GM19397 (cell line): ENCODE measurements at regions not wholly inside any gene's neighbourhood (a gene's known extent, or its start where the extent isn't known, plus 50 kb on each side); places are given as distances from the start of the nearest gene placed in this dataset.

Experiments
- ATAC-seq: cut with Tn5 transposase; IDR thresholded peaks from one replicate; pipeline ENCODE4 v1.9.1; 2021; ENCODE audit warnings: mild to moderate bottlenecking, moderate library complexity; ENCODE audit not compliant: unreplicated experiment

DNA sequence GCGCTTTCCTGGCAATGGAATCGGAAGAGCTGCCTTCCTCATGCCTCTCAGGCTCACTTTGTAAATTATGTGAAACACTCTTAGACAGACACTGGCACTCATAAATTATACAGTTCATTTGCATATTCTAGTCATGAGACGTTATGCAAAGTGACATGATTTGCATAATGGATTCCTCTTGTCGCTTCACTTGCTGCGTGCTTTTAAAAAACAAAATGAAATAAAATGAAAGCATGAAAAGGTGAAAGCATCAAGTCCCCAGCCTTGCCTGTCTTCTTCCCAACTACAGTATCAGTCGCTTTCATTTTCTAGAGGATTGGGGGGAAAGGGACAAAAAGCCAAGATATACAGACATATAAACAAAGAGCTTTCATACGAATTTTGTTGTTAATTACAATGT lies 252.8 kb upstream of the PMFBP1 start:
- no peak for ATAC-seq

DNA sequence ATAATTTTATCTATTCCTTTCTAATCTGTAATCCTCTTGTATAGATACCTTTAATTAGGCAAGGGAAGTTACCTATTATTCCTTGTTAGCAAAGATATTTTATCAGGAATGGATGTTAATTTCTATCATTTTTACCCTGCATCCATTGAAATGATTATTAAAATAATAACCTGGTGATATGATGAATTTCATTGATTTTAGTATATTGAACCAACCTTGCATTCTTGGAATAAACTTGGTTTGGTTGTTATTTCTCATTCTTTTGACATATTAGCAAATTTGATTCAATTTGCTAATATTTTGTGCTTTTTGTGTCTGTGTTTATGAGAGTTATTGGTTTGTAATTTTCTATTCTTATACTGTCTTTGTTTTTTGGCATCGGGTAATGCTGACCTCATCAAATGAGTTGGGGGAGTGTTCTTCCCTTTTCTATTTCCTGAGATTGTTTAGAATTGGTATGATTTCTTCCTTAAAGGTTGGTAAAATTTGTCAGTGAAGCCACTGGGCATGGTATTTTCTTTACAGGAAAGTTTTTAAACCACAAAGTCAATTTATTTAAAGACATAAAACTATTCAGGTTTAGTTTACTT lies 250.4 kb upstream of the PMFBP1 start:
- no peak for ATAC-seq

DNA sequence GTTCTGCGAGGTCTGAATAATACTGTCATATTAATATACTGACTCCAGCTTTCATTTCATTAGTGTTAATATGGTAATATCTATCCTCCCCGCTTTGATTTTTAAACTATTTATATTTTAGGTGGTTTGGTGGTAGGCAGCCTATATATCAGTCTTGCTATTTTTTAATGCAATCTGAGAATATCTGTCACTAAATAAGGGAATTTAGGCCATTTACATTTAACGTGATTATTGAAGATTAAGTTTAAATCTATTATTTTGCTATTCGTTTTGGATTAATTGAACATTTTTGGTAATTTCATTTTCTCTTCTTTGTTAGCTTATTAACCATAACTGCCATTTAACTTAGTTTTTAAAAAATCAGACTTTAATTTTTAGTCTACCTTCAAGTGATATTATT lies 247.7 kb upstream of the PMFBP1 start:
- no peak for ATAC-seq

DNA sequence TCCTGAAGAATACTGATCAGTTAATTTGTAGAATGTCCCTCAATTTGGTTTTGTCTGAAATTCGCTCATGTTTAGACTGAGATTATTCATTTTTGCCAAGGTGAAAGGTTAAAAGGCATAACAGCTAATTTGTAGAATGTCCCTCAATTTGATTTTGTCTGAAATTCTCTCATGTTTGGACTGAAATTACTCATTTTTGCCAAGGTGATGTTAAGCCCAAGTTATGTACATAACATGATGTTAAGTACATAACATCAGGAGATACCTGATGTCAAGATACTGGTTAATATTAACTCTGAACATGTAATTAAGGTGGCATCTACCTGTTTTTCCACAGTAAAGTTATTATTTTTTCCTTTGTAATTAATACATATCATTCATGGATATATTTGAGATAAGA lies 243.4 kb upstream of the PMFBP1 start:
- no peak for ATAC-seq

DNA sequence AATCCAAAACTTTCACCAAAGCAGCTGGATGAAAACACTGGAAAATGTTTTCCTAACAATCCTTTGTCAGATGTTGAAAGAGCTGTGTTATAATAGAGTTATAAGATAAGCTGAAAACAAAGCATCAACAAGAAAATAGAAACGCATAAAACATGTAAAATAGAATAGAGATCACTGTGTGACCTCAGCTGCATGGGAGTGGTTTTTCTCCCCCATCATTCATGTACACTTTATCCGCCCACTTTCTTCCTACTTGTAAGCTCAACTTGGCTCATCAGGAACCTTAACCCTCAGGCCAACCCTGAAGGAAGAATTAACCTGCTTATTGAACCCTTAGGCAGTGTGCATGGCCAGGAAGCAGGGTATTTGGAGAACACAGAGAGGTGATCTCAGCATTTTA lies 238.5 kb upstream of the PMFBP1 start:
- no peak for ATAC-seq

DNA sequence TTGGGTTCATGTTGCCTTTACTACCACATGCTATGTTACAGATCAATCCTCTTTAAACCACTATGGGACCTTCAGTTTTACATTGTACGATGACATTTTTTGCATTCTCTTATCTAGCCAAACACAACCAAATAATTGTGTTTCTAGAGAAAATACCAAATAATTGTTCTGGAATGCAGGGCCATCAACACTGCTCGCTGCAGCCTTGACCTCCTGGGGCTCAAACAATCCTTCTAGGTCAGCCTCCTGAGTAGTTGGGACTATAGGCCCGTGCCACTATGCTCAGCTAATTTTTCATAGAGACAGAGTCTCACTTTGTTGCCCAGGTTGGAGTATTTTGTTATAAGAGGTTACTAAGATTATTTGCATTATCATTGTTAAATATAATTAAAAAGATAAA lies 237.5 kb upstream of the PMFBP1 start:
- ATAC-seq: no peak

DNA sequence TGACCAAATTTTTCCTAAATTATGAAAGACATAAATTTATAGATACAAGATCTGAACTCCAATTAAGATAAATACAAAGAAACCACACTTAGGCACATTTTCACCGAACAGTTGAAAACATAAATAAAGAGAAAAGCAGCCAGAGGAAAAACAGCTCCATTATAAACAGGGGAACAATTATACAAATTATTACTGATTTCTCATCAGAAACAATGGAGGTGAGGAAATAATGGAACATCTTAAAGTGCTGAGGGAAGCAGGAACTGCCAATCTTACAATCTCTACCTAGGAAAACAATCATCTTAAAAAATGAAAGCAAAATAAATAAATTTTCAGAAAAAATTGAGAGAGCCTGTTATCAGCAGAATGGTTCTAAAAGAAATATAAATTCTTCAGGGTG lies 234.4 kb upstream of the PMFBP1 start:
- ATAC-seq: no peak

DNA sequence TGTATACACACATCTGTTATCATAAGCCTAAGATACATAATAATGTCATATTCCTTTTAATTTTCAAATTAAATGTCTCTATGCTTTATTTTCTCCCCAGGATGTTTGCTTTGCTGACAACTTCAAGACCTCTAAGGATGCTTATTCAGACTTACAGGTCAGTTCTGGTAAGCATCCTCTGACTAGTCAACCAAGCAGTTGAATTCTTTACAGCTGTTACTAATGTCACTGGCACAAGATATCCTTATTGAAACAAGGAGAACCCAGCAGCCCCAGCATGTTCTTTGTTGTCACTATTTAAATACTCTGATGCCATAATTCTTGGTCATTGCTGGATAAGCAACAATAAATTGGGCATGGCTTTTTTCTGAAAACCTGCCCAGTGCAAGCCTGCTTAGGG lies 232.3 kb upstream of the PMFBP1 start:
- ATAC-seq: no peak

DNA sequence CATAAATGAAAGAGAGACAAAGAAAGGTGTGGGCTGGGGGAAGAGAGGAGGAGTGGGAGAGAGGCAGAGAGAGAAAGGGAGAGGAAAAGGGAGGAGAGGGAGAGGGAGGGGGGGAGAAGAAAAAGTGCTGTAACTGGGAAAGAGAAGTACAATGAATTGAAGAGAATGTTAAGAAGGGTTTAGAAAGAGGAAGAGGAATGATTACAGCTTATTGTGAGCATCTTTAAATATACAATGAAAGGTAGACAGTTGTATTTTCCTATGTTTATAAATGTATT lies 229.1 kb upstream of the PMFBP1 start:
- no peak for ATAC-seq

DNA sequence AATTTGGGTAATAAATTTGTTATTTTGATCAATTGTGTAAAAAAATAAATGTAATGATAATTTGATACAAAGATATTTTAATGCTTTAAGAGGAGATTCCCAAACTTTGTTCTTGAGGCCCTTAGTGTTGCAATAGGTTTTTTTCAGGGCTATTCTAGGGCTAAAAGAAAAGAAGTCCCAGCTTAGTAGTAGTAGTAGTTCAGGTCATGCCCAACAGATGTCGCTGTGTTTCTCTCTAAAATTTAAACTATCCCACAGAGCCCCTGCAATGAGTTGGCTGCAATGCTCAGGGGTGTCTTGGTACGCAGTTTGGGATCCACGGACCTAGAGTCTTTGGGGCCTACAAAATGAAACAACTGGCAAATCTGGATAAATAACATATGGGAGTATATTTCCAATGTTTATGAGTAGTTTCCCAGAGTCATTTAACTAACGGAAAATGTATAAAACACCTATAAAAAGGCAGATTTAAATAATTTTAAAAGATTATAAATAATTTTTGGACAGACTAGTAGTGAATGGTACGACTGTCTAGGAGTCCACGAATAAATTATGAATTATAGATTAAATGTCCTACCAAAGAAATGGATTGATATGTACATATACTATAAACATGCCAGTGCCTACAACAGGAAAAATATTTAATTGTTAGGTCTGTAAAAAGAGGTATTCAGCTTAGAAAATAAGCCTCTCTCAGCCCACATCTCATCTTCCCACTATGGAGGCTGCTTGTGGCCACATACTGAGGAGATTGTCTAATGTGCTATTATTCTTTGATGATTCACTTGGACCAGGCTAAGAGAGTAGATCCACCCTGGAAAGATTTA lies 228.5 kb upstream of the PMFBP1 start:
- no peak for ATAC-seq

DNA sequence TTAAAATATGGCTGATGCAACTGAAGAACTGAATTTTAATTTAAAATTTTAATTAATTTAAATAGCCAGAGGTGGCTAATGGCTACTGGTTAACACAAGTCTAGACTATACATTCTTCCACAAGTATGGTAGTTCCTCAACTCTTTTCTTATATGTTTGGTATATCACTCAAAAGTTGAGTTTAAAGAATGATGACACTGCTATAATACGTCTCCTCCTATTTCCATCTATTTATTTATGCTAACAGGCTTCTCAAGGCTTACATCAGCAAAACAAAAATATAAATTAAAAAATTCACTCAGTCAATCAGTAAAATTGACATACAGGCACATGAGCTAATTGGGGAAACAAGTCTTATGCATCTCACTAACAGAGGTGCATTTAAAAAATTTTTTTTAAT lies 227.9 kb upstream of the PMFBP1 start:
- ATAC-seq: no peak

DNA sequence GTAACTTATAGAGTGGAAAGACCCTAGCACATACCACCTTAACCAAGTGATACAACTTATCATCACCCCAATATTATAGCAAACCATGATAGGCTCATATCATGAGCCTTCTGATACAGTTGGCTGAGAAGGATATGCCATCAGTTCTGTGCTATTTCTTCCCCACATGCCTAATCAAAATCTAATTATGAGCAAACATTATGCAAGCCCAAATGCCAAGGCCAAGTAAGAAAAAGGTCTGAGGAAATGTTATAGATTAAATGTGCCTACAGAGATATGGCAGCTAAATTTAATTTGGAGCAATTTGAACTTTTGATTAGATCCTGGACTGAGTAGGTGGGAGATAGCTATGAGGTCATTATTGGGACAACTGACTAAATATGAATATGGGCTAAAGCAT lies 225.9 kb upstream of the PMFBP1 start:
- ATAC-seq: no peak

DNA sequence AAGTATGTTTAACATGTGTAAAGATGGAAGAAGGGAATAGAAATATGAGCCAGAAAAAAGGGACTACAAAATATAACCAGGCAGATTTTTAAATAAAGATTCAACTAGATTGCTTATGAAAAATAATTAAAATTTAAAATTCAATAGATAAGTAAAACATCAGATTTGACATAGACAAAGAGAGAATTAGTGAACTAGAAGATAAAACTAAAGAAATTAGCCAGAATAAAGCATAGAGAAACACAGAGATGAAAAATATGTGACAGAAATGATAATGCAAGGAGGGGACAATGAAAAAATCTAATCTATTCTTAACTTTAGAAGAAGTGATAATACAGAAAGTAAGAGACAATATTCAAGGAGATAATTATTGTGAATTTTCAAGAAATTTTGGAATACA lies 222.6 kb upstream of the PMFBP1 start:
- ATAC-seq: no peak

DNA sequence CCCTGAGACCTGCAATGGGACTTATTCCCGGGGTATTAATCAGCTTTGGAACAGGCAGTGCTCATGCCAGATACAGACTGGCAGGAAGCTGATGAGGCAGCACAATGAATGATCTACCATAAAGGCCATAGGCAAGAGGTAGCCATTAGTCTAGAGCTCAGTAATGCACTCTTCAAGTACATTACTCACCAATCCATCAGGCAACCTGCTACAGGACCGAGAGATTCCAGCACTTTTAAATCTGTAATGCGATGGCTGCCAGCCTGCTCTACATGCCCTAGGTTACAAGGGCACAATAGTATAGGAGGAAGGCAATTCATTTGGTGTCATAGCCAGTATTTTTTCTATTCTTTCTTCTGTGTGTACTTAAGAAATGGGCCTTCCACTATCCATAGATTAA lies 217.8 kb upstream of the PMFBP1 start:
- ATAC-seq: no peak

DNA sequence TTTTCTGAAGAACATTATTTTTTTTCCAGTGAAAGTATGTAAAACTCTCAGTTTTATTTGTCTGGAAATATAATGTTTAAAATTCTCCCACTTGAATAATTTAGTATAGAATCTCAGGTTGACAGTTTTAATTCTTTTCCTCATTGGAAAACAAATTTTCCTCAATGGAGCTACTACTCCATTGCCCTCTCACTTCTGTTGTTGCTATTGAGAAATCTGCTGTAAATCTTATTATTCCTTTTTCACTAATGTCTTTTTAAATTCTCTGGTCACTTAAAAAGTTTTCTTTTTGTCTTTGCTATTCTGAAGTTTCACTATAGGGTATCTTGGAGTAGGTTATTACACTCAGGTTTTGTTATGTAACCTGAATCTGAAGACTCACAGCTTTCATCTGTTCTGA lies 216.1 kb upstream of the PMFBP1 start:
- ATAC-seq: no peak

DNA sequence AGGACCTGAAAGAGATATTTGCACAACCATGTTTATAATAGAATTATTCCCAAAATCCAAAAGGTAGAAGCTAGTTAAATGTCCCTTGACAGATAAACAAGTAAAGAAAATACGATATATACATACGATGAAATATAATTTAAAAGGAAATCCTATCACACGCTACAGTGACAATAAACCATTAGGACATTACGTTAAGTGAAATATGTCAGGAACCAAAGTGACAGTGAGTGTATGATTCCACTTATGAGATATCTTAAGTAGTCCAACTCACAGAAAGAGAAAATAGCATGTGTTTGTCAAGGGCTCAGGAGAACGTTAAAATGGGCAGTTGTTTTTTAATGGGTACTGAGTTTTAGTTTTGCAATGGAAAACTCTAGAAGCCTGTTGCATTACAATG lies 212.7 kb upstream of the PMFBP1 start:
- ATAC-seq: no peak

DNA sequence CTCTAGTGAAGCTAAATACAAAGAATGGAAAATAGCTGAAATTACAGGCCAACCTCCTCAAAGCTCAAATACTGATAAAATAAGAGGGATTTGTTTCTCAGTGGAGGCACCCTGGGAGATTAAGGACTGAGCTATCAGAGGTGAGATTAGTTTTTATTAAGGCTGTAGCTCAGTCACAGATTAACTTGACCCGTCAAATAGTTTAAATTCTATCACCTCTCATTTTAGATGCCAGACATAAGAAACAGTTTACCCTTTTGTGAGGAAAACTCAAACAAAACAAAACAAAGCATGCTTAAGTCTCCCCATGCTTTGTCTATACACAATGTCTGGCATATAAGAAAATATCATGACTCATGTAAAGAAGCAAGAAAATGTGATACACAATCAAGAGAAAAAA lies 208.3 kb upstream of the PMFBP1 start:
- ATAC-seq: no peak

DNA sequence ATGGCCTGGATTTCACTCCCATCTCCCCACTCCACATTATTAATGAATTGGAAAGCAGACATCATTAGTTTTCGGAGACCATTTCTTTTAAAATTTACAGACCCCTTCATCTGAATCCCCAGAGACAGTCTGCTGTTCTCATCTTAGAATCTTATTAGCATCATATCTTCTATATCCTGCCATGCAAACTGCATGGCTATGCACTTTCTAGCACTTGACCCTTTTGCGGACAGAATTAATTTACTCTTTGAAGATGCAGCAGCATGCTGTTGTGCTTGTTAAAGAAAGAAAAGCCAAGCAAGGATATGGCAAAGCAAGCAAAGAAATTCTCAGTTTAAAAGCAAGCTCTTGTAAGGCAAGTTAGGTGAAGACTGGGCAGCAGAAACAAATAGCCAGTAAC lies 201.2 kb upstream of the PMFBP1 start:
- ATAC-seq: no peak

DNA sequence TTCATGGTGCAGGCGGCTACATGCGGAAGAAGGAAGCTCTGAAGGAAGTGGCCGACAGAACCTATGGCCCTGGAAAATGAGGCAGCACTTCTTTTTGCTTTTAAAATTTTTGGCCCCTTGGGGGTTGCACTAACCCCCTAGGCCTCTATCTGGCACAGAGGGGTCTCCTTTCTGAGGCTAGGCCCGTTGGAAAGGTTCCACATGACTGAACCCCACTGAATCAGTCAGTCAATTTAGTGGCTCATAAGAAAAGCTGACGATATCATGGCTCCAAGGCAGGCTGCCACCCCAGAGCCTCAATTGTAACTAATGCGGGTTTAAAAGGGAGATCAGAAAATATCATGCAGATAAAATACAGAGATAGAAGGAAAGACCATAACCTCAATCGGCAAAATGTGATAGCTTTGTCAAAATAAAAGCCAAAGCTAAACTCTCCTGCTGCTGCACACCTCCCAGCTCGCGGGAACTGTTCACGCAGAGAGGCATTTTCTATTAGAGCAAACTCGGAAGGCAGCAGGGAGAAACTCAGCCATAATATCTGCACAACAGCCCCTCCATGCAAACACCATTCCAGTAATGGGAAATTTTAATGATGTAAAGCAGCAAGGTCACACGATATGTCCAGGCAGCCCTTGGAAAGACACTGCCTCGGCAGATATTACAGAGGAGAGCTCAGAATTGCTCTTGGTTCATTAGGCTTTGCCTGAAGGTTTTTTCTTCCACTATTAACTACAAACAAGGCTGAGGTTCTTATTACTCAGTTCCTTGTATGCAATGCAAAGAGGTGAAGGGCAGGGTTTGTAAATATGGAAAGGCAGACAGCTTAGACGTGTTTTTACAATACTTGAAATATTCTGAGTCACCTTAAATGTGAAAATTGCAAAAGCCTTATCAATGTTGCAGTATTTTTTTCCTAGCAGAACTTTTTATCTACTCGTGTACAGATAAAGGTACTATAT lies 200.4 kb upstream of the PMFBP1 start:
- ATAC-seq: no peak

DNA sequence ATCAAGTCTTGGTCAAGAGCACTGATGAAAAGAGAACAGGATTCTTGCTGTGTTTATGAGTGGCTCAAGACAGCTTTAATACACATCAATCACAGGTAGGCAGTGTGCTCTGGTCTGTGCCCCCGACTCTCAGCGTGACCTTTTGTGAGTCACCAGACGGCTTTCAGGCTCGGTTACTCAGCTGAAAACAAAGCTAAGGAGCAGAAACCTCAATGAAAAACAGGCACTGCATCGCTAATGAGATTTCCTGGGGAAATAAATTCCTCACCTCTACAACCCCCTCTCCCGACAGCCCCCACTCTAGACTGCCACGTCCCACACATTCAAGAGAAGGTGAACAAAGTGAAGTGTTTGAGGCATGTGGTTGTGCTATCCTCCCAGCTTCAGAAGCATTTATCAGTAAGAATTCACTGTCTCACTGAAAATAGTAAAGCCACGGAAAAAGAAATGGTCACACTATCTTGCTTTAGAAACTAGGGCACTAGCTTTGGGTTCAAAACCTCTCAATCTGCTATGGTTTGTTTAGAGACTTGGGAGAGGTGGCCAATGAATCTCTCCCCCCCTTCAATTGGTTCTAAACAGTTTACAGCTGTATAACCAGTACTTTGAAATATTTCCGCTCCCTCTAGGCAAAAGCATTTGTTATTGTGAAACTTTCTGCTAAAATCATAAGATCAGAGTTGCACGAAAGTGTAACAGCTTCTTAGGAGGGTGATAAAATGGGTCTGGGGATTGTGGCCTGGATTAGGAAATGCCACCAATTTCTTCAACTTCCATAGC lies 199.5 kb upstream of the PMFBP1 start:
- ATAC-seq: no peak

DNA sequence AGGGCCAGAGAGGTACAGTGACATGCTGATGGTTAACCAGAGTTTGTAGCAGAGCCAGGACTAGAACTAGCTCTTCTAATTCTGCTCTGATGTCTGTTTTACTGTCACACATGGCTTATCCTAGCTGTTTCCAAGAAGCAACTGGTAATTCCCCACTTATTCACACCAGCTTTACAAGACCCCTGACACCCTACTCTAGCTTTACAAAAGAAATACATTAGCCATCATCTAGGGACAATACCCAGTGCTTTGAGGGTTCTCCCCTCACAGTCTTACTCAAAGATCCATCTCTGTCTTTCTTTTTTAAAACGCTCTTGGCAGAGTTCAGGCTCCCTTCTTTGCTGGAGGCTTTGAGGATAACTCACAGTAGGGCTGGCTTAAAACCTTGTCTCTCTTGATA lies 197.3 kb upstream of the PMFBP1 start:
- ATAC-seq: no peak
